ENCODE measurements at regions not wholly inside any gene's neighbourhood (a gene's known extent, or its start where the extent isn't known, plus 50 kb on each side); places are given as distances from the start of the nearest gene placed in this dataset.
"Not testable (repeated sequence)": the region's sequence is repeated elsewhere in the genome, so short reads cannot be mapped to it uniquely, and the experiment has no call there.

DNA sequence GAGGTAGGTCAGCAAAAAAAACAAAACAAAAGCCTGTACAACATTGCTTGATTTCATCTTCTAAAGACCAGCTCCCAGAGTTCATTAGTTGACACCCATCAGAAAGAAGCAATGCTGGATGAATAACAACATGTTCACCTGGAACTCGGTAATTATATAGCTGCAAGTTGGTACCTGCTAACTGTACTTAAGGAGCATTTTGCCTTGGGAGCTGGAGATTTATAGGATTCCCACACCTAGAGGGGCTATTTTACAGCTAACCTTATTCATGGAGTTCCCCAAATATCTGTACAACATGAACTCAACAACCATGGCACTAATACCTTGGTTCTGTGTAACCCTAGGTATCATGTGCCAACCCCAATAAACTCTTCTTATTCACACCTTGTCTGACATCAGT lies 281.1 kb upstream of the NCKAP5 start:
- Mint-ChIP-seq H3K4me3 (no peak overlapping the region), H3K36me3 (ENCODE audit: low read depth) (no peaks in the 10 kb centered on the region), H3K27me3 (peaks cover 31% of the 10 kb centered on the region), H3K9me3 (no peaks in the 10 kb centered on the region), H3K27ac (no peak overlapping the region), H3K4me1 (ENCODE audit: low read depth) (no peaks in the 10 kb centered on the region)
- no peak for DNase-seq

DNA sequence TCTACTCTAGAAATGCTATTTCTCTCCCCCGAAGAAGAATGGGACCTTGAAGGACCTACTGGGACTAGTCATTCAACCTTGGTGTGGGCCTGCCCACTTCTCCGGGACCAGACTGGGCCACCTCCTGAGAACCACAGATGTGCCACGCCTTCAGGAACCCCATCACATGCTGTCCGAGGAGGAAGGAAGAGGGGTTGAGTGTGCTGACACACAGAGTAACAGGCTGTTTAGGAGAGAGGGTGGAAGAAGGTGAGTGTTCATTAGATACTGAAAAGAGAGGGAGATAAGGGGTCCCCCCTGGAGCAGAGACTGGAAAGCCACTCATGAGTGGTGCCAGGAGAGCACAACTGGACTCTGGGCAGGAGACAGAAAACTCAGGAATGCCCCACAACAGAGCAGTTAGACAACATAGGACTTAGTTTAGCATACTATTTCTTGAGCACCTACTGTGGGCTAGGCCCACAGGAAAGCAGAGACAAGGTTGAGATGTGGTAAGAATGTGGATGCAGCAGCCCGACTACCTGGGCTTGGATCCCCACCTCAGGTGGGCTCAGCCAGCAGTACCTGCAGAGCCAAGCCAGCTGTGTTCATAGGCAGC lies 286.4 kb upstream of the NCKAP5 start:
- no peak for DNase-seq
- no peaks in the 10 kb centered on the region for H3K36me3 Mint-ChIP-seq (ENCODE audit: low read depth)
- no peak overlapping the region for H3K27ac Mint-ChIP-seq
- H3K4me3 Mint-ChIP-seq: no peak overlapping the region
- H3K27me3 Mint-ChIP-seq: peaks cover 19% of the 10 kb centered on the region
- no peaks in the 10 kb centered on the region for H3K4me1 Mint-ChIP-seq (ENCODE audit: low read depth)
- H3K9me3 Mint-ChIP-seq: no peaks in the 10 kb centered on the region

DNA sequence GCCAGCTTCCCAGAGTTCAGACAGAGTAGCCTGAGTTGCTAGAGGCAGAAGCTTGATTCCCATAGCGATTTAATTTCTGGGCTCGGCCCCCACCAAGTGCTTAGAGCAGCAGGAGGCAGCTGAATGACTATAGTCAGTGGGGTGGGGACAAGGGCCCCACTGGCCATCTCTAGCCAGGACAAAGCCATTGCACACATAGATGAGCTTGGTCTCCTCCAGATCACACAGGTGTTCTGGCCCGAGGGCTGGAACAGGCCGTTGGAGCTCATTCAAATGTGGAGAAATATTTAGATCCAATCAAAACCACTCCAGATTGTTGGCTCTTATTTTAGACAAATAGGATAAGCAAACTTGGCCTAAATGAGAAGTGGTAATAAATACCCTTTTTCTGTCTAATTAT lies 287.3 kb upstream of the NCKAP5 start:
- H3K27me3 Mint-ChIP-seq: peaks cover 16% of the 10 kb centered on the region
- H3K4me1 Mint-ChIP-seq (ENCODE audit: low read depth): no peaks in the 10 kb centered on the region
- H3K36me3 Mint-ChIP-seq (ENCODE audit: low read depth): no peaks in the 10 kb centered on the region

DNA sequence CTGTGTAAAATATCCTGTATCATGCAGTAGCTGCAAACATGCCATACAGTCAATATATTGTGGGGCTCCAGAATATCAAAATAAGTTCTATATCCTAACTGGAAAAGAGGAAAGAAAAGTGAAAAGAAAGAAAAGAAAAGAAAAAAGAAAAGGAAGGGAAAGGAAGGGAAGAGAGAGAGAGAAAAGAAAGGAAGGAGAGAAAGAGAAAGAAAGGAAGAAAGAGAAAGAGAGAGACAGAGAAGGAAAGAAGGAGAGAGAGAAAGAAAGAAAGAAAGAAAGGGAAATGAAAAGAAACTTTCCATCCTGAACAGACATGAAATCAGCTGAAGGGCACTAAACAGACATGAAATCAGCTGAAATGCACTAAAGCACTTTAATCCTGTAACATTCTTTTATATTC lies 288.4 kb upstream of the NCKAP5 start:
- Mint-ChIP-seq H3K4me1 (ENCODE audit: low read depth) (no peaks in the 10 kb centered on the region), H3K9me3 (no peaks in the 10 kb centered on the region), H3K36me3 (ENCODE audit: low read depth) (no peaks in the 10 kb centered on the region), H3K27me3 (peaks cover 8% of the 10 kb centered on the region), H3K4me3 (no peak overlapping the region), H3K27ac (no peak overlapping the region)
- no peak for DNase-seq

More for the DNA sequence above, 287.3 kb upstream of the NCKAP5 start:
- Mint-ChIP-seq H3K27ac (no peak overlapping the region), H3K4me3 (no peak overlapping the region), H3K9me3 (no peaks in the 10 kb centered on the region)
- DNase-seq: no peak

DNA sequence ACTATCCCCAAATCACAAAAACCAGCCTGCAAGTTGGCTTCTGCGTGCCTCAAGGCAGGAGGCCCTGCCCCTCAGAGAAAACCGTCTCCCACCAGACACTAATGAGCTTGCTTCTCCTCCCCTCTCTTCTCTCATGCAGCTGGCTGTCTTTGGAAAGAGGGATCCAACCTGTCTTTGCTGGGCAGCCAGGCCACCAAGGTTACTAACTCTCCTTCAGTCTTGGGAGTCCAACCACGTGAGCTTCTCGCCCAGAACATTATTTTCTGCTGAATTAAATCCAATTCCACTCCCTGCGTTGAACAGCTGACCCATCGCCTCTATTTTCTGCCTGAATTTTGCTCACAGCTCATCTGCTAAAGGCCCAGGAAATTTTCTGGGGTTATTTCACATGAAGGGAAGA lies 291.3 kb upstream of the NCKAP5 start:
- Mint-ChIP-seq H3K27me3 (peaks cover 19% of the 10 kb centered on the region), H3K4me1 (ENCODE audit: low read depth) (no peaks in the 10 kb centered on the region), H3K27ac (no peak overlapping the region), H3K36me3 (ENCODE audit: low read depth) (no peaks in the 10 kb centered on the region), H3K4me3 (no peak overlapping the region), H3K9me3 (no peaks in the 10 kb centered on the region)
- DNase-seq: no peak

DNA sequence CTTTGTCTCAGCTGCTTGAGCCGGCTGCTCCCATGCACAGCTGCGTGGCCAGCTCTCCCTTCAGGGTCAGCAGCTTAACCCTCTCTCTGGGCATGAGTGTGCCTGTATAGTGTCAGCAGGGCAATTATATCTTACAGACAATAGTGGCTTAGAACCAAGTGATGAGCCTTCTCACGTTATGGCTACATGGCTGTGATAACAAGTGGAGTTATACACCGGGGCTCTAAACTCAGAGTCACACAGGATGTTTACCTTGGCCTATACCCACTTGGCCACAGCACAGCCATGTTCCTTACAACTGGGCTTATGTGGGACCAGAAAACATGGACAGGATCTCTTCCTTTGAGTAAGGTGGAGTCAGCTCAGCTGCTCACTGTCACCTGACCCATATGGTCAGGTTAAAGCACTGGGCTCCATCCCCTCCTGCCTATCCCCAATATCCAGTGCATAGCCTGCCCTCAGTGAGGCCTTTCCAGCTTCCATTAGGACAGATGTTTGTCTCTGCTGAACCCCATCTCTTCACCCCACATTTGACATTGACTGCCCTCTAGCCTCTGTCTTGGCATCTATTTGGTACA lies 294.2 kb upstream of the NCKAP5 start:
- Mint-ChIP-seq H3K4me1 (ENCODE audit: low read depth) (no peaks in the 10 kb centered on the region), H3K9me3 (no peaks in the 10 kb centered on the region), H3K4me3 (no peak overlapping the region), H3K36me3 (ENCODE audit: low read depth) (no peaks in the 10 kb centered on the region), H3K27ac (no peak overlapping the region), H3K27me3 (peaks cover 35% of the 10 kb centered on the region)
- no peak for DNase-seq

DNA sequence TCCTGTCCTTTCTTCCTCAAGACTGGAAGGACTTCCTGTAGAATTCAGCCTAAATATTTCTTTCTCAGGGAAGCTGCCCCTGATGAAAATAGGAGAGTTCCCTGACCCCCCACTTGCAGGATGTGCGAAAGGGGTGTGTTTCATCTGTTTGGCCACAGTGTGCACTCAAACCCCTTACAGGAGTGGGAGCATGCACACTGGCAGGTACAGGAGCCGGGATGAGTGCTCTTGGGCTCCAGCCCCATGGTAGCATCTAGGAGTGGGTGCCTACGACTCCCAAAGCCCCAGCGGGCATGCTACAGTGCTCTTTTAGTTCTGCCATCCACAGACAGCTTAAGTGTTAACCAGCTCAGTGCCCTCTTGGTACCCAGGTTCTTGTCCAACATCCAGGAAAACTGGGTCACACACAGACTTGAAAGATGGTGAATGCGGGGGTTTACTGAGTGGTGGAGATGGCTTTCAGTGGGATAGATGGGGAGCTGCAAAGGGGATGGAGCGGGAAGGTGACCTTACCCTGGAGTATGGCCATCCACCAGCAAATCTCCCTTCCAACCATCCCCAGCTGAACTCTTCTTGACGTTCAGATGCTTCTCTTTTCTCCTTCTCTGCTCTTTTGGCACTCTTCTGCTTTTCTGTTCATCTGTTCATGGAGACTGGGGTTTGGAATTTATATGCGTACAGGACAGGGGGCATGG lies 295.0 kb upstream of the NCKAP5 start:
- no peak overlapping the region for H3K4me3 Mint-ChIP-seq
- peaks cover 41% of the 10 kb centered on the region for H3K27me3 Mint-ChIP-seq
- H3K36me3 Mint-ChIP-seq (ENCODE audit: low read depth): no peaks in the 10 kb centered on the region
- H3K27ac Mint-ChIP-seq: no peak overlapping the region
- H3K9me3 Mint-ChIP-seq: no peaks in the 10 kb centered on the region
- no peaks in the 10 kb centered on the region for H3K4me1 Mint-ChIP-seq (ENCODE audit: low read depth)
- no peak for DNase-seq

DNA sequence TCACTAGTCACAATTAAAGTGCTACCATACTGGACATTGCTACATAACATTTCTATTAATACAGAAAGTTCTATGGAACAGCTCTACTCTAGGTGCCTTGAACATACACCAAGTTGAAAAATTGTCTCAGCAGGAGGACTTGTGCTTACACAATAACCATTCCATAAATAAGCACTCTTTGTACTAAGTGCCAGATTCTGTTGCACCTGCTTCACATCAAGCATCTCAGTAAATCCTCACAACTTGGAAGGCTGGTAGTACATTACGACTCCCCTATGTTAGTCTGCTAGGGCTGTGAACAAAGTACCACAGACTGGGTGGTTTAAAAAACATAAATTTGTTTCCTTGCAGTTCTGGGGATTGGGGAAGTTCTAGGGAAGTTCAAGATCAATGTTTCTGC lies 296.9 kb upstream of the NCKAP5 start:
- peaks cover 43% of the 10 kb centered on the region for H3K27me3 Mint-ChIP-seq
- H3K4me3 Mint-ChIP-seq: no peak overlapping the region
- H3K9me3 Mint-ChIP-seq: no peaks in the 10 kb centered on the region
- H3K27ac Mint-ChIP-seq: no peak overlapping the region
- H3K36me3 Mint-ChIP-seq (ENCODE audit: low read depth): no peaks in the 10 kb centered on the region
- no peak for DNase-seq
- H3K4me1 Mint-ChIP-seq (ENCODE audit: low read depth): no peaks in the 10 kb centered on the region

DNA sequence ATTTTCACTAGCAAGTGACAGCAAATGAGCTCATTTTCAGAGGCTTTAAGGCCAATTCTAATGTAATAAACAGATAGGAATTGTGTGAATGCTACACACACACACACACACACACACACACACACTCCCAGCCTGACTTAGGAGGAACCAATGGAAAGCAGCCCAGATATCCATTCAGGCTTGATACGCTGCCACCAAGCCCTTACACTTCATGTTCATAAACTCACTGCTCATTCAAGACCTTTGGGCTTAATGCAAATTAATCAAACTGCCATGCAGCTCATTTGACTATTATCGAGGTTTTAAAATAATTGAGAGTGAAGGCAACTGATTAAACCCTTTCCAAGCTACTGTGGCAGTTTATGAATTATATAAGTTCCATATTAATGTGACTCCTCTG lies 298.9 kb upstream of the NCKAP5 start:
- H3K27me3 Mint-ChIP-seq: peaks cover 43% of the 10 kb centered on the region
- H3K27ac Mint-ChIP-seq: no peak overlapping the region
- no peaks in the 10 kb centered on the region for H3K4me1 Mint-ChIP-seq (ENCODE audit: low read depth)
- H3K9me3 Mint-ChIP-seq: no peaks in the 10 kb centered on the region
- H3K4me3 Mint-ChIP-seq: no peak overlapping the region
- no peaks in the 10 kb centered on the region for H3K36me3 Mint-ChIP-seq (ENCODE audit: low read depth)
- DNase-seq: no peak

DNA sequence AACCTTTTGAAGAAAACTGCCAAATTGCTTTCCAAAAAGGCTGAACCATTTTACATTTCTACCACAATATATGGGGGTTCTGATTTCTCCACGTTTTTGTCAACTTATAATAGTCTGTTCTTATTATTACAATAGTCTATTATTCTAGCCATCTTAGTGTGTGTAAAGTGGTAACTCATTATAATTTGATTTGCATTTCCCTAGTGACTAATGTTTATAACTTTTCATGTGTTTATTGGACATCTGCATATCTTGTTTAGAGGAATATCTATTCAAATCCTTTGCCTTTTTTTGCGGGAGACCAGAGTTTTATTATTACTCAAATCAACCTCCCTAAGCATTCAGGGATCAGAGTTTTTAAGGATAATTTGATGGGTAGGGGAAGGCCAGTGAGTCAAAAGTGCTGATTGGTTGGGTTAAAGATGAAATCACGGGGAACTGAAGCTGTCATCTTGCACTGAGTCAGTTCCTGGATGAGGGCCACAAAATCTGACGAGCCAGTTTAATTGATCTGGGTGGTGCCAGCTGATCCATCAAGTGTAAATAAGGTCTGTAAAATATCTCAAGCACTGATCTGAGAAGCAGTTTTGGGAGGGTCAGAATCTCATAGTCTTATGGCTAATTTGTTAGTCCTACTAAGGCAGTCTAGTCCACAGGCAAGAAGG lies 303.4 kb upstream of the NCKAP5 start:
- Mint-ChIP-seq H3K36me3 (ENCODE audit: low read depth) (no peaks in the 10 kb centered on the region), H3K9me3 (no peaks in the 10 kb centered on the region), H3K4me3 (no peak overlapping the region), H3K27me3 (peaks cover 16% of the 10 kb centered on the region), H3K27ac (no peak overlapping the region), H3K4me1 (ENCODE audit: low read depth) (no peaks in the 10 kb centered on the region)
- no peak for DNase-seq

DNA sequence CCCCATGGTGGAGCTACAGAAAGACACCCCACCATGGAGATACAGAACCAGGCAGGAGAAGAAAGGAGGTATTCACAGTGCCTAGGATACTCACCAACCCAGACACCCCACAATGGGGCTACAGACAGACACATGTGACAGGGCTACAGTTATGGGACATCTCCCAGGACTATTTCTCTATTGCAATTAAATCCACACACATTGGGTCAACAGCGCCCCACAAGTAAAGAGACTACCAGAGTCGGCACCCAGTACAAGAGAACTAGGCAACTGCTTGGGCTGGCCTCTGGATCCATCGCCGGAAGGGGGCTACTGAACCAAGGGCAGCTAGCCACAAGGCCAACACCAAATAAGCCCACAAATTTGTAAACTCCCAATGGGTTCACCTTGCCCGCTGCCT lies 310.1 kb upstream of the NCKAP5 start:
- Mint-ChIP-seq H3K4me1 (ENCODE audit: low read depth) (no peaks in the 10 kb centered on the region), H3K27me3 (peaks cover 26% of the 10 kb centered on the region), H3K4me3 (no peak overlapping the region), H3K36me3 (ENCODE audit: low read depth) (no peaks in the 10 kb centered on the region), H3K9me3 (no peaks in the 10 kb centered on the region), H3K27ac (no peak overlapping the region)
- DNase-seq: no peak

DNA sequence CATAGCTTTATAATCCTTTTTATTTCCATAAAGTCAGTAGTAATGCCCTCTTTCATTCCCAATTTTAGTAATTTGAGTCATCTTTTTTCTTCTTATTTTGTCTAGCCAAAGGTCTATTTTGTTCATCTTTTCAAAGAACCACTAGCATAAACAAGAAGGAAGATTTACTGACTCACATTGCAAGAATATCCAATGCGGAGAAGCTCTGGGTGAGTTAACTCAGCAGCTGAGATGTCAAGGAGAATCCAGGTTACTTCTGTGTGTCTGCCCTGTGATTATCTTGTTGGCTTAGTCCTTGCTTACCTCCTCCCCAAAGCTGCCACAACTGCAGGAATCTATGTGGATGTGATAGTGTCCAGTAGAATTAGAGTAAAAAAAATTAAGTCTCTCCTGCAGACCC lies 311.4 kb upstream of the NCKAP5 start:
- Mint-ChIP-seq H3K4me1 (ENCODE audit: low read depth) (no peaks in the 10 kb centered on the region), H3K9me3 (no peaks in the 10 kb centered on the region), H3K36me3 (ENCODE audit: low read depth) (no peaks in the 10 kb centered on the region), H3K27ac (no peak overlapping the region), H3K4me3 (no peak overlapping the region), H3K27me3 (peaks cover 26% of the 10 kb centered on the region)
- no peak for DNase-seq

DNA sequence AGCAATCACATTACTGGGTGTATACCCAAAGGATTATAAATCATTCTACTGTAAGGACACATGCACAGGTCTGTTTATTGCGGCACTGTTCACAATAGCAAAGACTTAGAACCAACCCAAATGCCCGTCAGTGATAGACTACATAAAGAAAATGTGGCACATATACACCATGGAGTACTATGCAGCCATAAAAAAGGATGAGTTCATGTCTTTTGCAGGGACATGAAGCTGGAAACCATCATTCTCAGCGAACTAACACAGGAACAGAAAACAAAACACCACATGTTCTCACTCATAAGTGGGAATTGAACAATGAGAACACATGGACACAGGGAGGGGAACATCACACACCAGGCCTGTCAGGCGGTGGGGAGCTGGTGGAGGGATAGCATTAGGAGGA lies 313.9 kb upstream of the NCKAP5 start:
- H3K36me3 Mint-ChIP-seq (ENCODE audit: low read depth); DNase-seq; H3K9me3 Mint-ChIP-seq; H3K27ac Mint-ChIP-seq; H3K4me3 Mint-ChIP-seq; H3K4me1 Mint-ChIP-seq (ENCODE audit: low read depth): not testable (repeated sequence)
- H3K27me3 Mint-ChIP-seq: peaks cover 20% of the 10 kb centered on the region

DNA sequence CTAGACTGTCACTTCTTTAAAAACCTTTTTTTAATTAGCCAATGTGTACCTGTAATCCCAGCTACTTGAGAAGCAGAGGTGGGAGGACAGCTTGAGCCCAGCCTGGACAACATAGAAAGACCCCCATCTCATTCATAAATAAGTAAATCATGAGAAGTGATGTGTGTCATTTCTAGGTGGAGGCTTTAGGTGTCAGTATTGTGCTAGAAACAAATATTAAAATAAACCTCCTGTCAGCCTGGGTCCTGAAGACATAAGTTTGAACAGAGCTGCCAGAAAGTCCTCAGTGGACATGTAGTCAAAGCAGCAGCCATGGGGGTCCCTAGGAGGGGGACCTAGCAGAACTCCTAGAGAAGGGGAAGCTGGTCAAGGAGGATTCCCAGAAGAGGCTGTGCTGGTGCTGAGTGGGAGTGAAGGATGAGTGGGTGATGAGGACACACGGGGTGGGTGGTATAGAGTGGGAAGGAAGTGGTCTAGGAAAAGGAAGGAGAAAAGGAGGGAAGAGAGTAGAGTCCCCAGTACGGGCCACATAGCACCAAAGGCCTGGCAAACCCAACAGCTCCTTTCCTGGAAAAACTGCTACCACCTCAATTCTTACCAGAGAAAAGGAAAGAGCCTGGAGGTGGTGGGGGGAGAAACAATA lies 316.6 kb upstream of the NCKAP5 start:
- H3K9me3 Mint-ChIP-seq: no peaks in the 10 kb centered on the region
- H3K36me3 Mint-ChIP-seq (ENCODE audit: low read depth): no peaks in the 10 kb centered on the region
- H3K27ac Mint-ChIP-seq: no peak overlapping the region
- H3K4me1 Mint-ChIP-seq (ENCODE audit: low read depth): no peaks in the 10 kb centered on the region
- H3K27me3 Mint-ChIP-seq: peaks cover 19% of the 10 kb centered on the region
- no peak for DNase-seq
- H3K4me3 Mint-ChIP-seq: no peak overlapping the region

DNA sequence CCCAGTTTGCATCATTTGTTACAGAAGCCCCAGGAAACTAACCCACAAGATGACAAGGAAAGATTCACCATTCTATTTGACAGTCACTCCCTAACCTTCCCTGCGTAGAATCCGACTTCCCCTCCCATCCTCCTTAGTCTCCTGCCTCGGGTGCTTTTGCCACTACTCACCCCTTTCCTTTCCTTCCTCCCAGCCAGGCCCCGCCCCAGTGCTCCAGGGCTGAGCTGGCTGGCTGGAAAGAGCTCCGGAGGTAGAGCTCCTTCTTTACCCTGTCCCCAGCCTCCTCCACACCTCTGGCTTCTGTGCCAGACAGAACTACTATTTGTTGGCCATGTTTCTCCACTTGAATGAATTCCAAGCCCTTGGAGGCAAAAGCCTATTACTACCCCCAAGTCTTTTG lies 317.6 kb upstream of the NCKAP5 start:
- H3K9me3 Mint-ChIP-seq: no peaks in the 10 kb centered on the region
- H3K4me1 Mint-ChIP-seq (ENCODE audit: low read depth): no peaks in the 10 kb centered on the region
- H3K36me3 Mint-ChIP-seq (ENCODE audit: low read depth): no peaks in the 10 kb centered on the region
- no peak for DNase-seq
- no peak overlapping the region for H3K27ac Mint-ChIP-seq
- H3K27me3 Mint-ChIP-seq: peaks cover 13% of the 10 kb centered on the region
- no peak overlapping the region for H3K4me3 Mint-ChIP-seq
